Caco-2 (cell line): ENCODE measurements at regions not wholly inside any gene's neighbourhood (a gene's known extent, or its start where the extent isn't known, plus 50 kb on each side); places are given as distances from the start of the nearest gene placed in this dataset.

Experiments
- BruUV-seq: library from RNA; stranded (reverse); fragments of 400-500 nt; replicated peaks from 2 replicates; lab custom pipeline; 2021; lab: Mats Ljungman, UMichigan
- CTCF ChIA-PET: fragments of 300-600 bp; sonication (Branson Sonifier 250); formaldehyde crosslinking; loops from one replicate; lab custom pipeline; 2022; ENCODE audit warnings: antibody characterized with exemption; lab: Charles Lee
- POLR2A ChIA-PET: fragments of 300-600 bp; sonication (Branson Sonifier 250); formaldehyde crosslinking; loops from one replicate; lab custom pipeline; 2022; ENCODE audit warnings: antibody characterized with exemption; lab: Charles Lee
- DNase-seq, 2 experiments: peaks; one replicate each; pipeline versions ENCODE4 v3.0.0 to v3.0.0-alpha.2; 2020 to 2022
- H3K27me3 ChIP-seq: replicated peaks from 2 replicates; pipeline ENCODE4 v1.6.0; 2011; ENCODE audit warnings: low read length; ENCODE audit not compliant: control insufficient read depth, insufficient read depth
- H3K36me3 ChIP-seq: 2 replicates; pipeline ENCODE4 v1.5.1; 2011; ENCODE audit warnings: low read length; ENCODE audit not compliant: control insufficient read depth, insufficient read depth
- H3K4me1 ChIP-seq: fragments of 250-450 bp; sonication (Bioruptor Pico); 2 replicates; pipeline ENCODE4 v1.5.1; 2020; ENCODE audit warnings: mild to moderate bottlenecking
- H3K4me3 ChIP-seq: 2 replicates; pipeline ENCODE4 v1.5.1; 2011; ENCODE audit warnings: low read depth, mild to moderate bottlenecking, control low read depth, low read length
- H3K9me3 ChIP-seq: fragments of 250-450 bp; sonication (Bioruptor Pico); 2 replicates; pipeline ENCODE4 v1.5.1; 2020; ENCODE audit warnings: mild to moderate bottlenecking, moderate library complexity
- H3K27ac Mint-ChIP-seq: one replicate; pipeline ENCODE4 v1.8.0; 2022; ENCODE audit warnings: mixed read lengths; ENCODE audit not compliant: unreplicated experiment
- H3K27me3 Mint-ChIP-seq: one replicate; pipeline ENCODE4 v1.8.0; 2022; ENCODE audit warnings: mixed read lengths; ENCODE audit not compliant: insufficient read depth, unreplicated experiment
- H3K36me3 Mint-ChIP-seq: one replicate; pipeline ENCODE4 v1.8.0; 2022; ENCODE audit warnings: mild to moderate bottlenecking, mixed read lengths; ENCODE audit not compliant: insufficient read depth, unreplicated experiment
- H3K4me1 Mint-ChIP-seq: one replicate; pipeline ENCODE4 v1.8.0; 2022; ENCODE audit warnings: low read depth, mixed read lengths; ENCODE audit not compliant: unreplicated experiment
- H3K4me3 Mint-ChIP-seq: one replicate; pipeline ENCODE4 v1.8.0; 2022; ENCODE audit warnings: mild to moderate bottlenecking, moderate library complexity, mixed read lengths; ENCODE audit not compliant: unreplicated experiment
- H3K9me3 Mint-ChIP-seq: one replicate; pipeline ENCODE4 v1.8.0; 2022; ENCODE audit warnings: mixed read lengths; ENCODE audit not compliant: unreplicated experiment
- intact Hi-C: fragments of 100-400 bp; cut with micrococcal nuclease; formaldehyde crosslinking; loops from one replicate; pipeline ENCODE4 v1.10.0; 2022; ENCODE audit not compliant: unreplicated experiment
- TF ChIP-seq, protein P1 (sequence below), 2 experiments: fragments of 200-600 bp in 1 of 2; IDR thresholded peaks; 1 replicate in 1 of 2; 2 replicates in 1 of 2; pipeline versions ENCODE4 v1.5.1 to v1.8.0; 2011 to 2022; ENCODE audit warnings: antibody characterized with exemption in 1 of 2, control low read depth in 1 of 2, inconsistent platforms in 1 of 2, low read depth in 1 of 2, low read length in 1 of 2, mild to moderate bottlenecking in 1 of 2, moderate library complexity in 1 of 2; ENCODE audit not compliant: insufficient read depth in 1 of 2, severe bottlenecking in 1 of 2, unreplicated experiment in 1 of 2

DNA sequence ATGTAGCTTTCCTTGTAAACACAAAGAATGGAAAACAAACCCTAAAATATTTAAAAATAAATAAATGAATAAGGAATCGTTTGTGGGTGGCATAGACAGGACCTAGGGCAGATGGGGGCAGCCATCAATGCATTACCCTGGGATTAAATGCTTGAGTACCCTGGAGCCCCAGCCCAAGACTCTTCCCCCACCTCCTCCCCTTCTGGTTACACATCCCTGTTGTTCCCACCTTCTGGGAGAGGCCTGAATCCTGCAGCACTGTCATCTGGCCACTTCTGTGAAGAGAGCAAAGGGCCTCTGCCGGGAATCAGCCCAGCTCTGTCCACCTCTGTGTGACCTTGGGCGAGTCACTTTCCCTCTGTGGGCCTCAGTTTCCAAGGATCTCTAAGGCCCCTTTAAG, 61.6 kb upstream of the COL13A1 start:
- no peak overlapping the region for H3K4me3 Mint-ChIP-seq
- Histone ChIP-seq H3K36me3 (no peaks in the 10 kb centered on the region), H3K9me3 (no peaks in the 10 kb centered on the region), H3K4me3 (no peak overlapping the region), H3K27me3 (no peaks in the 10 kb centered on the region), H3K4me1 (no peaks in the 10 kb centered on the region)
- H3K4me1 Mint-ChIP-seq, result no peaks in the 10 kb centered on the region
- peaks cover 21% of the 10 kb centered on the region for H3K27me3 Mint-ChIP-seq
- H3K9me3 Mint-ChIP-seq, result no peaks in the 10 kb centered on the region
- BruUV-seq, result no TSS peak
- POLR2A ChIA-PET, result no interaction called here
- no peaks in the 10 kb centered on the region for H3K36me3 Mint-ChIP-seq
- intact Hi-C loops, result no loop called here
- H3K27ac Mint-ChIP-seq, result no peak overlapping the region
- TF ChIP-seq, protein P1, sequence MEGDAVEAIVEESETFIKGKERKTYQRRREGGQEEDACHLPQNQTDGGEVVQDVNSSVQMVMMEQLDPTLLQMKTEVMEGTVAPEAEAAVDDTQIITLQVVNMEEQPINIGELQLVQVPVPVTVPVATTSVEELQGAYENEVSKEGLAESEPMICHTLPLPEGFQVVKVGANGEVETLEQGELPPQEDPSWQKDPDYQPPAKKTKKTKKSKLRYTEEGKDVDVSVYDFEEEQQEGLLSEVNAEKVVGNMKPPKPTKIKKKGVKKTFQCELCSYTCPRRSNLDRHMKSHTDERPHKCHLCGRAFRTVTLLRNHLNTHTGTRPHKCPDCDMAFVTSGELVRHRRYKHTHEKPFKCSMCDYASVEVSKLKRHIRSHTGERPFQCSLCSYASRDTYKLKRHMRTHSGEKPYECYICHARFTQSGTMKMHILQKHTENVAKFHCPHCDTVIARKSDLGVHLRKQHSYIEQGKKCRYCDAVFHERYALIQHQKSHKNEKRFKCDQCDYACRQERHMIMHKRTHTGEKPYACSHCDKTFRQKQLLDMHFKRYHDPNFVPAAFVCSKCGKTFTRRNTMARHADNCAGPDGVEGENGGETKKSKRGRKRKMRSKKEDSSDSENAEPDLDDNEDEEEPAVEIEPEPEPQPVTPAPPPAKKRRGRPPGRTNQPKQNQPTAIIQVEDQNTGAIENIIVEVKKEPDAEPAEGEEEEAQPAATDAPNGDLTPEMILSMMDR (IDR thresholded peaks at IDR 0.05; ENCODE audit: insufficient read depth in 1 of 2, low read depth in 1 of 2, low read length in 1 of 2, severe bottlenecking in 1 of 2, unreplicated experiment in 1 of 2), result no peak
- DNase-seq, result no peak
- CTCF ChIA-PET, result no interaction called here

DNA sequence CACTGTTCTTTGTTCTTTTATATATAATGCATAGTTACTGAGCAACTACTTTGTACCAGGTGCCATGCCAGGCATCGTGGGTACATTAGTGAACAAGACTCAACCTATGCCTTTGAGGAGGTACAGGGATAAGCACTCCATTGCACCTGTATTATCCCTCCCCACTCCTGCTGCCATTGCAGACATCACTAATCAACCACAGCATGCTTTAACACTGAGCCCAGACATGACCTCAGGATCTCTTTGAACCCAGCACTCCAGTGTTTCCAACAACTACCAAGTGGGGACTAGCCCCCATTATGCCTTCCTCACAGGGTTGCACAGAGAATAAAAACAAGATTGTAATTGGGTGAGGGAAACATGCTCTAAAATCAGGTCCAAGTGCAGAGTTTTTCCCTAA, 60.5 kb upstream of the COL13A1 start:
- Mint-ChIP-seq H3K4me3 (no peak overlapping the region), H3K36me3 (no peaks in the 10 kb centered on the region), H3K9me3 (no peaks in the 10 kb centered on the region), H3K27ac (no peak overlapping the region), H3K4me1 (no peaks in the 10 kb centered on the region), H3K27me3 (peaks cover 24% of the 10 kb centered on the region)
- BruUV-seq, result no TSS peak
- CTCF ChIA-PET, result interaction anchor here (0.6 kb wide), 1 partner anchor 167 kb away, joined by 3 read pairs; no protein-coding TSS in a partner anchor
- DNase-seq, result no peak
- no peaks in the 10 kb centered on the region for H3K36me3 ChIP-seq
- no peak overlapping the region for H3K4me3 ChIP-seq
- no peaks in the 10 kb centered on the region for H3K9me3 ChIP-seq
- TF ChIP-seq, protein P1 (IDR thresholded peaks at IDR 0.05; ENCODE audit: insufficient read depth in 1 of 2, low read depth in 1 of 2, low read length in 1 of 2, severe bottlenecking in 1 of 2, unreplicated experiment in 1 of 2), result no peak
- no peaks in the 10 kb centered on the region for H3K27me3 ChIP-seq
- H3K4me1 ChIP-seq, result no peaks in the 10 kb centered on the region
- intact Hi-C loops, result no loop called here
- POLR2A ChIA-PET, result no interaction called here

DNA sequence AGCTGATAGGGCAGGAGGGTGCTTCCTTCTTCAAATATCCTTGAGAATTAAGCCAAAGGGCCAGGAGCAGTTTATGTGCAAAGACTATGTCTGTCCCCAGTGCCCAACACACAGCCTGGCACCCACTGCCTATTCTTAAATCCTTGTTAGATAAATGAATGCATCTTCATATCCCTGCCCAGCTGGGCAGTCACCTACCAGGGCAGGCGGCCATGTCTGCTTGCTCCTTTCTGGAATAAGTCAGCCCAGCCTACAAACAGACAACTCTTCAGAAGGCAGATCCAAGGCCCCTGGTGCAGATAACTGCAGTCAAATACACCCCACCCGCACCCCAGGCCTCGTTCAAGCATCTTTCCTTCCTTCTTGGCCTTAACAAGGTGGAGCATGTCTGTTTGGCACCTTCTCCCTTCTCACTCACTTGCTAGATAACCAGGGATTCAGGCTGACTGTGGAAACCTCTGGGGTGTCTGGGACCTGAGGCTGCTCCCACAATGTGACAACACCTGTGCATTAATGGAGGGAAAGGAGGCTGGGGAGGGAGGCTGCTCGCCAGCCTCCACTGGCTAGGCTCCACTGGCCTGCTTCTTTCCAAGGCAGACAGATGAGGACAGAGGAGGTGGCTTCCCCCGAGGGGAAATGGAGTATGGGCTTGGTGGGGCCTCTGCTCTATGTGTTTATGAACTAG, 59.9 kb upstream of the COL13A1 start:
- no TSS peak for BruUV-seq

More for the DNA sequence above, 59.9 kb upstream of the COL13A1 start:
- TF ChIP-seq, protein P1 (IDR thresholded peaks at IDR 0.05; ENCODE audit: insufficient read depth in 1 of 2, low read depth in 1 of 2, low read length in 1 of 2, severe bottlenecking in 1 of 2, unreplicated experiment in 1 of 2), result no peak
- Mint-ChIP-seq H3K4me3 (no peak overlapping the region), H3K27me3 (peaks cover 25% of the 10 kb centered on the region), H3K9me3 (no peaks in the 10 kb centered on the region), H3K27ac (no peak overlapping the region), H3K36me3 (no peaks in the 10 kb centered on the region), H3K4me1 (no peaks in the 10 kb centered on the region)
- ChIA-PET POLR2A (no interaction called here), CTCF (interaction anchor here (0.6 kb wide), 1 partner anchor 167 kb away, joined by 3 read pairs; no protein-coding TSS in a partner anchor)
- H3K4me1 ChIP-seq, result no peaks in the 10 kb centered on the region
- H3K9me3 ChIP-seq, result no peaks in the 10 kb centered on the region
- no peak for DNase-seq
- no peak overlapping the region for H3K4me3 ChIP-seq
- no peaks in the 10 kb centered on the region for H3K27me3 ChIP-seq
- H3K36me3 ChIP-seq, result no peaks in the 10 kb centered on the region
- intact Hi-C loops, result no loop called here
